SK-N-SH (cell line): ENCODE measurements at regions not wholly inside any gene's neighbourhood (a gene's known extent, or its start where the extent isn't known, plus 50 kb on each side); places are given as distances from the start of the nearest gene placed in this dataset.

ENCODE experiments used
- GATA2 ChIP-seq: sonication (generic); formaldehyde crosslinking; IDR thresholded peaks from 2 replicates; pipeline ENCODE4 v1.5.0; 2020; ENCODE audit warnings: mild to moderate bottlenecking, missing genetic modification reagents
- MXI1 ChIP-seq: IDR thresholded peaks from 2 replicates; pipeline ENCODE4 v1.6.1; 2012; ENCODE audit warnings: mild to moderate bottlenecking, low read depth, low read length, improper control_type of control experiment
- NFIC ChIP-seq: IDR thresholded peaks from 2 replicates; pipeline ENCODE4 v1.4.0; 2012; ENCODE audit warnings: borderline replicate concordance
- POLR2AphosphoS5 ChIP-seq: IDR thresholded peaks from 2 replicates; pipeline ENCODE4 v1.6.1; 2012; ENCODE audit warnings: low read depth, low read length
- RFX5 ChIP-seq: IDR thresholded peaks from 2 replicates; pipeline ENCODE4 v1.6.1; 2012; ENCODE audit warnings: mild to moderate bottlenecking, improper control_type of control experiment, low read length
- SMC3 ChIP-seq: IDR thresholded peaks from 2 replicates; pipeline ENCODE4 v1.6.1; 2012; ENCODE audit warnings: low read depth, low read length, improper control_type of control experiment
- USF2 ChIP-seq: fragments of 150-350 bp; IDR thresholded peaks from 2 replicates; pipeline ENCODE4 v1.6.1; 2017; ENCODE audit warnings: antibody characterized with exemption, low read length, low read depth, borderline replicate concordance
- TF ChIP-seq, protein P1 (sequence below): fragments of 200-600 bp; sonication (generic); IDR thresholded peaks from 2 replicates; pipeline ENCODE4 v1.6.1; 2017; ENCODE audit warnings: antibody characterized with exemption, mild to moderate bottlenecking, moderate library complexity

- TF ChIP-seq, protein P1, sequence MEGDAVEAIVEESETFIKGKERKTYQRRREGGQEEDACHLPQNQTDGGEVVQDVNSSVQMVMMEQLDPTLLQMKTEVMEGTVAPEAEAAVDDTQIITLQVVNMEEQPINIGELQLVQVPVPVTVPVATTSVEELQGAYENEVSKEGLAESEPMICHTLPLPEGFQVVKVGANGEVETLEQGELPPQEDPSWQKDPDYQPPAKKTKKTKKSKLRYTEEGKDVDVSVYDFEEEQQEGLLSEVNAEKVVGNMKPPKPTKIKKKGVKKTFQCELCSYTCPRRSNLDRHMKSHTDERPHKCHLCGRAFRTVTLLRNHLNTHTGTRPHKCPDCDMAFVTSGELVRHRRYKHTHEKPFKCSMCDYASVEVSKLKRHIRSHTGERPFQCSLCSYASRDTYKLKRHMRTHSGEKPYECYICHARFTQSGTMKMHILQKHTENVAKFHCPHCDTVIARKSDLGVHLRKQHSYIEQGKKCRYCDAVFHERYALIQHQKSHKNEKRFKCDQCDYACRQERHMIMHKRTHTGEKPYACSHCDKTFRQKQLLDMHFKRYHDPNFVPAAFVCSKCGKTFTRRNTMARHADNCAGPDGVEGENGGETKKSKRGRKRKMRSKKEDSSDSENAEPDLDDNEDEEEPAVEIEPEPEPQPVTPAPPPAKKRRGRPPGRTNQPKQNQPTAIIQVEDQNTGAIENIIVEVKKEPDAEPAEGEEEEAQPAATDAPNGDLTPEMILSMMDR, result no peak
- TF ChIP-seq USF2 (no peak), RFX5 (no peak), MXI1 (no peak), POLR2AphosphoS5 (no peak; the same call in 1 of the 2 replicates), GATA2 (CRISPR knock-in tag) (no peak), NFIC (no peak), SMC3 (no peak)
Observed at GRCh38 chr12:84741692-84742091, 170.9 kb downstream of the SLC6A15 start.
